ENCODE measurements at regions not wholly inside any gene's neighbourhood (a gene's known extent, or its start where the extent isn't known, plus 50 kb on each side); places are given as distances from the start of the nearest gene placed in this dataset.

GRCh38 chr16:6132121-6132520 is 1034.5 kb upstream of the EEF2KMT start:
- no peak for DNase-seq (ENCODE audit: low read depth)

- DNase-seq (ENCODE audit: low read depth): no peak
These were observed 1034.0 kb upstream of the EEF2KMT start for GRCh38 chr16:6131526-6132050.

DNA sequence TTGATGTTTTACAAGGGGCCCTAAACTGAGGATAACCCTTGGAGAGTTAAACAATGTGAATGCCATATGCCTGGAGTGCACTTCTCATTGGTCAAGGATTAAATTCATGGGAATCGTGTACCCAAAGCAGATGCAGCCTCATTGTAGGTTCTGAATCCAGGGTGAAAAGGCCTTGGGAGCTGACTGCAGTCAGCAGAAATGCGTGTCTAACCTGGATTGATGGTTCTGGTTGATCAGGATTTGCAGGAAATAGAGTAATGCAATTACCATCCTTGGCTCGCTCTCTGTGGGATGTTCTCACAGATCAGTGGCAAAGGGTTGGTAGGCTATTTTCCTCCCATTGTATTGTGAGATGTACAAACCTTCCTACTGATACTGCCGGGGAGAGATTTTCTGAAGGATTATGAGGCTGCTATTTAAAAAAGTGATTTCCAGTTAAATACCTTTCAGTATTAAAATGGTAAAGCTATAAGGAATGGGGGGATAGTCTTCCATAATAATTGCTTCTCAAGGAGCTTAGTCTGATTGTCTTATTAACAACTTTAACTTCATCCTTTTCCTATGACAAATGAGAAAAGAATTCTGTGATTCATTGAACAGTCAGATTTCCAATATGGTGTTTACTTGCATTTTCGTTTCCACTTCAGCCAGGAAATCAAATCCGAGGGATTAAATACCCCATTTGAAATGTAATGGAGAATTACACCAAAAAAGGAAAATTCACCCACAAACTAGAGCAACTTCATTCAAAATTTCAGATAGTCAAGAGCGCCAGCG is 1028.1 kb upstream of the EEF2KMT start:
- DNase-seq (ENCODE audit: low read depth): peak; percentile 17

DNA sequence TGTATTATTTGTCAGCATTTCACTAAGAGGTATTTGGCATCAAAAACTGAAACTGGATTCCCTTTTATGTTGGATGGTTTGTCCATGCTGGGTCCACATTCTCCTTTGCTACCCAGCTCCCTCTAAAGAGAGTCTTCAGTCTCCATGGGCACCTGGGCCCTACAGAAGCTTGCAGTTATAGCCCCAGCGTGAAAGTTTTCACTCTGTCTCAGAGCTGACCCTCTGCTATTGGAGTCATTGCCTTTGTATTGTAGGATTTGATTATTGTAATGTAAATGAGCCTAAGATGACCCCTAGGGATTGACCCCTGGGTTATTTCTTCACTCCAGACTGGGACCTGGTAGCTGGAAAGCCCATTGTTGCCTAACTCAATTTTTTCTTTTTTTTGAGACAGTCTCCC is 1026.5 kb upstream of the EEF2KMT start:
- no peak for DNase-seq (ENCODE audit: low read depth)

- no peak for DNase-seq (ENCODE audit: low read depth)
These were observed 1024.8 kb upstream of the EEF2KMT start for GRCh38 chr16:6122401-6122800.

DNA sequence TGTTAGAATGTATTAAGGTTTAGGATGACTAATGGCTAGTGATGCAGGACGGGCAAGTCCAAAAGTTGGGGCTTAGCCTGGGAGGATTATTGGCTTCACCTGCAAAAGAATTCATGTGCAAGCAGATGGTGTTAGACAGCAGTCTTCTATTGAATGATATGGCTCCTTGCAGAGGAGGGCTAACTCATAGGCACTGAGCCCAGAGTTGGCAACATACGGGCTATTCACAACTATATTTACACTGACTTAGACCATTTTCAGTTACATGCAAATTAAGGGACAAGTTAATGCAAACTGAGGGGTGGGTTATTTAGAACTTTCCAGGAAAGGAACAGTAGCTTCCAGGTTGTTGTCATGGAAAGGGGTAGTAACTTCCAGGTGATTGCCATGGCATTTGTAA is 1017.1 kb upstream of the EEF2KMT start:
- no peak for DNase-seq (ENCODE audit: low read depth)

DNA sequence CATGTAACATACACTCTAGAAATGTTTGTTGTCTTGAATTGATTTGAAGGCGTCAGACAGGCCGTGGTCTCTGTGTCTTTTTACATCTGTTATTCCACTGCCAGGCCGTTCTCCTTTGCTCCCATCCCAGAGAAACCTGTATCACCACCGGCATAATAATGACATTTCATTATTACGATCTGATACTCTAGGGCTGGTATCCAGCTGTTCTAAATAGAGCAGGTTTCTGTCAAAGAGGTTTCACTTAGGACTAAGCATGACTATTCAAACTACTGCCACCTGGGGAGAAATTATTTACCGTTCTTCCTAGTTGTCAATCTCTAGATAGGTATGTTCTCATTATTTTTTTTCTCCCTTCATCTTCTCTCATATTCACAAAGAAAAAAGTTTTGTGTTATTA is 1016.2 kb upstream of the EEF2KMT start:
- DNase-seq (ENCODE audit: low read depth): no peak

DNA sequence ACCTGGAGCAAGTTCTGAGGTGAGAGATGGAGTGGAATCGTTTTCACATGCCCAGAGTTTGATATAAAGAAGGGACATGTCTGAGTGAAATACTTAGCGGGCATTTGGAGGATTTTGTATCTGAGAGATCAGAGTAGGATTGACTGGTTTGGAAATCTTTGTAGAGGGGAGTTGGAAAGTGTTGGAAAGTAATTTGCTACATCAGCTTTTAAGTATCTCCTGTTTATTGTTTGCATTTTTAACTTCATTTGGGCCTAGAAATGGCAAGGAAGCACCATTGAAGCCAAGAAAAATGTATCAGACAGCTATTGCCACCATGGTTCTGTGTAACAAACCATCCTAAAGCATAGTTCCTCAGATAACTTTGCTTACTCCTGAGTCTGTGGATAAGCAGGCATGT is 1015.1 kb upstream of the EEF2KMT start:
- no peak for DNase-seq (ENCODE audit: low read depth)

DNA sequence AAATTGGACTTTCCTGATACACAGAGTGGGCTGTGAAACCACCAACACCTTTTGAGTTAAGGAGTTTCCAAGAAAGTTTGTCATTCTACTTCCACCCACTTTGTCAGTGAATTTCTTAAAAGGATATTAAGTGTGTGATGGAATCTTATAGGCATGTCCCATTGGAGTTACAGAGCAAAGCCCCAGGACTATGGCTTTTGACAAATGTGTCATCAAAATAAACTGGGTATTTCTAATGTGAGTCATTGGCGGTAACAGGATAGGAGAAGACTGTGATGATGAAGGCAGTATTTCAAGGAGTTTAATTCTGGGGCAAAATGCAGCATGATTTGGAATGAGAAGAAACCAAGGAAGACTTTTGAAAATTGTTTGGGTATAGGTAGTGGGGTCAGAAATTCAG is 1013.8 kb upstream of the EEF2KMT start:
- DNase-seq (ENCODE audit: low read depth): no peak

GRCh38 chr16:6110346-6110745 is 1012.8 kb upstream of the EEF2KMT start:
- DNase-seq (ENCODE audit: low read depth): no peak

GRCh38 chr16:6106061-6106460 is 1008.5 kb upstream of the EEF2KMT start:
- DNase-seq (ENCODE audit: low read depth): no peak

GRCh38 chr16:6105115-6105514 is 1007.5 kb upstream of the EEF2KMT start:
- no peak for DNase-seq (ENCODE audit: low read depth)

DNA sequence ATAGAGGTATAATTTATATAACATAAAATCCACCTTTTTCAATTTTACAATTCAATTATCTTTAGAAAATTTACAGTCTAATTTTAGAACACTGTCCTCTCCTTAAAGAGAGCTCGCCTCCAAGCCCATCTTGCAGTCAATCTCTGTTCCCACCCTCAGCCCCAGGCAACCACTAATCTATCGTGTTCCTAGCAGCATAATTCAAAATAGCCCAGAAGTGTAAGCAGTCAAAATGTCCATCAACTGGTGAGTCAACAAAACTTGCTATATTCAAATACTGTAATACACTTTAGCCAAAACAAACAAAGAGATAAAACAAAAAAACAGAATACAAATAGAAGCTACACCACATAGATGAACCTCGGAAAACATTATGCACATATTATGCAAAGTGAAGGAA is 1006.8 kb upstream of the EEF2KMT start:
- no peak for DNase-seq (ENCODE audit: low read depth)

DNA sequence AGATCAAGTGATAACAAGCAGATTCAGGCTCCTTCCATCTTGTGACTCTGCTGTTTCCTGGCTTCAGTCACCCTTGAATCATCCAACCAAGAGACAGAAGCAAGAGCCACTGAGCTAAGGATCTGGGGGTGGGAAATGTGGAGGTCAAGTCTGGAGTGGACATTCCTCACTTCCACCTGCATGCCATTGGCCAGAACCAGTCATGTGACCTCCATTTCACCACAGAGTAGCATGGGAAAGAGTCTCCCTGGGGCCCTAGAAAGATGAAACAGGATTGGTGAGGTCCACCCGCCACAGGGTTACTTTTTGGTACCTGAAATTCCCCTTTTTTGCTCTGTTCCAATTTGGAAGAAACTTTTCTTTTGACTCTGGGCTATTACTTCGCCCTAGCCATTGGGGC is 1006.0 kb upstream of the EEF2KMT start:
- DNase-seq (ENCODE audit: low read depth): no peak

DNA sequence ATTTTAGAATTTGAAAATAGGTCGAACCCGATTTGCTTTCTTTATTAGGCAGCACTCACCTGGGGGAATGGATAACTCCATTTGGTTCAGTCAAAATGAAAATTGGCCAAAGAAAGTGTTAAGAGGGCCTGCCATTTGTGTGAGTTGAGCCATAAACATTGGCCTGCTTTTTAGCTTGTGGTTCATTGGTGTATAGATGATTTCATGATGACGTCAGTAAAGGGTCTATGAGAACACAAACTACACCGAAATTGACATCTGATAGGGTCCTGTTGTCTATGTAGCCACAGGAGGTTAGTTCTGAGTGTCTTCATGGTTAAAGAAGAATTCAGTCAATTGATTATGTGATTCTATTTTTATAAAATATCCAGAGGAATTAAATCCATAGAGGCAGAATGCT is 1001.5 kb upstream of the EEF2KMT start:
- no peak for DNase-seq (ENCODE audit: low read depth)

- no peak for DNase-seq (ENCODE audit: low read depth)
These were observed 999.5 kb upstream of the EEF2KMT start for GRCh38 chr16:6096931-6097670.

DNA sequence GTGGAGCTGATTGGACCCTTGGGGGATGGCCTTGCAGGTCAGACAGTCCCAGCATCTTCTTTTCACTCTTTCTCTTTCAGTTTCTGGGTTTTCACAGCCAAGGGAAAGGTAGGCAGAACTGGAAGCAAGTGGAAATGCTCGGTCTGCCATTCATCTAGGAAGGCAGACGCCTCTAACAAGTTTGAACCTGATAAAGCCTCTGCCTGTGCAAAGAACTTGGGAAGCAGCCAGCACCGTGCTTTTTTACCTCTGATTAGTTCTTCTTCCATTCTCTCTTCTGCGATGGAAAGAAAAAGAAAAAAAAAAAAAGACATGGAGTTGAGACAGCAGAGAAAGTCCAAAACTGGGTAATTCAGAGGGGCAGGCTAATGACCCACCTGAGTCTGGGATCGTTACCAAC is 997.8 kb upstream of the EEF2KMT start:
- DNase-seq (ENCODE audit: low read depth): no peak

DNA sequence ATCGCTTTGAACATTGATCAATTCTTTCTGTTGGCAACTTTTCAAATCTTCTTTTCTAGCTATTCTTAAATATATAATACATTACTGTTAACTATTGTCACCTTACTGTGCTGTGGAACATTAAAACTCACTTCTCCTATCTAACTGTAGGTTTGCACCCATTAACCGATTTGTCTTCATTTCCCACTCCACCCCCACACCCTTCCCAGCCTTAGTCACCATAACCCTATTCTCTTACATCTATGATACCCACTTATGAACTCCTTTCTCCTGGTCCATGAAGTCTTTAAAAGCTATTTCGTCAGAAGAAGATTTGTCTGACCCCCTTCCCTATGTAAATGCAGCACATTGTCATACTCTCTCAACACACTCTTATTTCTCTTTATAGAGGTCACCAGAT is 993.4 kb upstream of the EEF2KMT start:
- DNase-seq (ENCODE audit: low read depth): no peak

- DNase-seq (ENCODE audit: low read depth): no peak
These were observed 983.9 kb upstream of the EEF2KMT start for GRCh38 chr16:6081320-6081976.

GRCh38 chr16:6076631-6077030 is 979.0 kb upstream of the EEF2KMT start:
- no peak for DNase-seq (ENCODE audit: low read depth)

DNA sequence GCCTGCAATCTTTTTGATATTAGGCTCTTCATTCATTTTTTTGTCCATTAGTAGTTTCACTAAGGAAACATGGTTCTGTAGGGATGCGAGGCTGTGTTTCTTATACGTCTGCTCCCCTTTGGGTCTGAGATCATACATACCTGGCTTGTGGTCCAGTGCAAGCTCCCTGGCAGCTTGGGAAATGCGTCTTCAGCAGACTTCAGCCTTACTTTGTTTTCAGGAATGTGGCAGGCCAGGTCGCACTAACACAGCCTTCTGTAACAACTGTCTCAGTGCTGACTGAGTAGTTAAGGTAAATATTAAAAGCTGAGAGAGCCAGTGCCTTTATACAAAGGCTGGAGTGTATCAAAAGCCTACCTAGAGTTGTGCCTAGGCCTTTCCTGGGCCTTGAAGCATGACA is 970.5 kb upstream of the EEF2KMT start:
- DNase-seq (ENCODE audit: low read depth): no peak

DNA sequence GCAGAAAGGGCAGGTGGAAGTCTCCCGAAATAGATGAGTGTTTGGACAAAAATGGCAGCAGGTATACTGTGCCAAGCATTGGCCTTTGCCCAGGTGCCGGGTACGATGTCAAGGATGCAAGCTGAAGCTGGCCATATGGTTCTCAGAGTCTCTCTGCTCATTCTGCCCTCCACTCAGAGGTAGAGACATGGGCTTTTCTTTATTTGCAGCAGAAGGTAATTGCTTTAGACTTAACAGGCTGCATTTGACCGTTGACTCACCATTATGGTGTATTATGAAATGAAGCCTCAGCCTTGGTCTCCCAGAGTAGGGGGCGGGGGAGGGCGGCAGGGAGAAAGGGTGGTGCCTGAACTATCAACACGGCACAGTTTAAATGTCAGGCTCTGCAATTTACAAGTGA is 969.1 kb upstream of the EEF2KMT start:
- DNase-seq (ENCODE audit: low read depth): no peak

GRCh38 chr16:6063526-6063925 is 965.9 kb upstream of the EEF2KMT start:
- no peak for DNase-seq (ENCODE audit: low read depth)

Measured in iris pigment epithelial cell (primary cell).